ENCODE measurements at regions not wholly inside any gene's neighbourhood (a gene's known extent, or its start where the extent isn't known, plus 50 kb on each side); places are given as distances from the start of the nearest gene placed in this dataset.

DNA sequence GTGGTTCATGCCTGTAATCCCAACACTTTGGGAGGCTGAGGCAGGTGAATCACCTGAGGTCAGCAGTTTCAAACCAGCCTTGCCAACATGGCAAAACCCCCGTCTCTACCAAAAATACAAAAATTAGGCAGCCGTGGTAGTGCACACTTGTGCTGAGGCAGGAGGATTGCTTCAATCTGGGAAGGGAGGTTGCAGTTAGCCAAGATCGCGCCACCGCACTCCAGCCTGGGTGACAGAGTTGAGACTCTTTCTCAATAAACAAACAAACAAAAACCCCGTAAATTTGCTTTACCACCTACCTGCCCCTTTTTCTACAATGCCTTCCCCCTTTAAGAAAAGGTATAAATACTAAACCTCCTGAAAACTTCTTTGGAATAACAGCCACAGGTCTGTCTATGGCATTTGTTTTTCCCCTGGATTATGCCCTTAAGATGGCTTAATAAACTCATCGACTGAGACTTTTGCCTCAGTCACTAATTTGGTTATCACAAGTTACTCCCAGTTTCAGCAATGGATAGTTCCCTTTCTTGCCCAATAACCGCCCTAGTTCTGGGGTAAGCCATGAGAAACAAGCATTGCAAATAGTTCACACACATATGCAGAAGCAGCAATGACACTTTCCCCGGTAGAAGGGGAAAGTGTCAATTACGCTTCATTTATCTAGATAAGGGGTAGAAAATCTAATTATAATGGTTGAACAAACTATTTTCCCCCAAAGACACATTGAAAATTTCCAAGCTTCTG lies 52.8 kb upstream of the SVIL start:
- TF ChIP-seq EP300 (IDR thresholded peaks at IDR 0.05), result no peak
- TF ChIP-seq, protein P1, sequence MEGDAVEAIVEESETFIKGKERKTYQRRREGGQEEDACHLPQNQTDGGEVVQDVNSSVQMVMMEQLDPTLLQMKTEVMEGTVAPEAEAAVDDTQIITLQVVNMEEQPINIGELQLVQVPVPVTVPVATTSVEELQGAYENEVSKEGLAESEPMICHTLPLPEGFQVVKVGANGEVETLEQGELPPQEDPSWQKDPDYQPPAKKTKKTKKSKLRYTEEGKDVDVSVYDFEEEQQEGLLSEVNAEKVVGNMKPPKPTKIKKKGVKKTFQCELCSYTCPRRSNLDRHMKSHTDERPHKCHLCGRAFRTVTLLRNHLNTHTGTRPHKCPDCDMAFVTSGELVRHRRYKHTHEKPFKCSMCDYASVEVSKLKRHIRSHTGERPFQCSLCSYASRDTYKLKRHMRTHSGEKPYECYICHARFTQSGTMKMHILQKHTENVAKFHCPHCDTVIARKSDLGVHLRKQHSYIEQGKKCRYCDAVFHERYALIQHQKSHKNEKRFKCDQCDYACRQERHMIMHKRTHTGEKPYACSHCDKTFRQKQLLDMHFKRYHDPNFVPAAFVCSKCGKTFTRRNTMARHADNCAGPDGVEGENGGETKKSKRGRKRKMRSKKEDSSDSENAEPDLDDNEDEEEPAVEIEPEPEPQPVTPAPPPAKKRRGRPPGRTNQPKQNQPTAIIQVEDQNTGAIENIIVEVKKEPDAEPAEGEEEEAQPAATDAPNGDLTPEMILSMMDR (IDR thresholded peaks at IDR 0.05), result no peak
- no peak for TF ChIP-seq POLR2A (IDR thresholded peaks at IDR 0.05)
- TF ChIP-seq POLR2AphosphoS5 (IDR thresholded peaks at IDR 0.05), result no peak
